NCI-H2196 (cell line): ENCODE measurements at regions not wholly inside any gene's neighbourhood (a gene's known extent, or its start where the extent isn't known, plus 50 kb on each side); places are given as distances from the start of the nearest gene placed in this dataset.

Source experiments
- DNase-seq: peaks from one replicate; lab custom pipeline; 2025; ENCODE audit not compliant: unreplicated experiment; lab: John Stamatoyannopoulos, UW

DNA sequence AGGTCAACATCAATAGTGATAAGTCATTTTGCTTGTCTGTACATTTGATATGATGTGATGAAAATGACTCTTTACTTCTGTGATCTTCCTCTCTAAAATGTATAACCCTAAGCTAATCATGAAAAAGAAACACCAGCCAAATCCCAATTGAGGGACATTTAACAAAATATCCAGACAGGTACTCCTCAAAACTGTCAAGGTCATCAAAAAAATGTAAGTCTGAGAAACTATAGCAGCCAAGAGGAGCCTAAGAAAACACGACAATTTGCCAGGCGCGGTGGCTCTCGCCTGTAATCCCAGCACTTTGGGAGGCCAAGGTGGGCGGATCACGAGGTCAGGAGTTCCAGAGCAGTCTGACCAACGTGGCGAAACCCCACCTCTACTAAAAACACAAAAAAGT is 708.5 kb upstream of the ID4 start:
- no peak for DNase-seq

DNA sequence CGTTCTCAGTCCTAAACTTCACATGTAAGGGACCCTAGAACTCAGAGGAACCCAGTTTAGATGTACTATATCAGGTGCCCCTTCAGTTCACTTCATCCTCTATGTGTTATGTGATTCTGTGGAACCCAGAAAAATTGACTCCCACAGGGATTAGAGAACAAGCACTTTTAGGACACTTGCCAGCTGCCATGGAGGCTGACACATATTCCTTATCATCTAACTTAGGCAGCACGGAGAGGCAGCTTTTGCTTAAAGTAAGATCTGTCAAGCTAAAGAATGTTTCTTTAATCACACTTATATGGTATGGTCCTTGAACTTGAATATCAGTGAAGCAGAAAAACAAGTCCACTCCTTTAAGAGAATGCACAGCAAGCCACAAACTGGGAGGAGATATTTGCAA is 701.5 kb upstream of the ID4 start:
- DNase-seq, result no peak

DNA sequence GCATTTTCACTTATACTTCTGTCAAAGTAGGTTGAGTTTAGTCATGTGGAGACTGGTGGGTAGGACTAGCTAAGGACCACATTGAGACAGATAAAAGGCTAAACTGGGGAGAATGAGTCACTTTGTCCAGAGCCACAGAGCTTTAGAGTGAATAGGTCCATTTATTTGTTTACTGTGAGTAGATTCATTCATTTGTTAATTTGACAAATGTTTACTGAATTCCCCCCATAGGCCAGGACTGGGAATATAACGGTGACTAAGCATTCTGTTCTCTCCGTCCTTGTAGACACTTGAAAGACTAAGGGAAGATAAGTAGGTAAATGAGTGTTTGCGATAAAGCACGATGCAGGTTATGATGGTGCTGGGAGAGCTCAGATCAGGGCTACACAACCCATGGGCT is 699.7 kb upstream of the ID4 start:
- no peak for DNase-seq

- DNase-seq, result no peak
Measured at GRCh38 chr6:19142275-19142674, 694.9 kb upstream of the ID4 start.

GRCh38 chr6:19150307-19150706 is 686.9 kb upstream of the ID4 start:
- DNase-seq, result no peak

GRCh38 chr6:19153270-19153980 is 683.7 kb upstream of the ID4 start:
- DNase-seq, result no peak

- no peak for DNase-seq
Measured at GRCh38 chr6:19153981-19154295, 683.2 kb upstream of the ID4 start.

DNA sequence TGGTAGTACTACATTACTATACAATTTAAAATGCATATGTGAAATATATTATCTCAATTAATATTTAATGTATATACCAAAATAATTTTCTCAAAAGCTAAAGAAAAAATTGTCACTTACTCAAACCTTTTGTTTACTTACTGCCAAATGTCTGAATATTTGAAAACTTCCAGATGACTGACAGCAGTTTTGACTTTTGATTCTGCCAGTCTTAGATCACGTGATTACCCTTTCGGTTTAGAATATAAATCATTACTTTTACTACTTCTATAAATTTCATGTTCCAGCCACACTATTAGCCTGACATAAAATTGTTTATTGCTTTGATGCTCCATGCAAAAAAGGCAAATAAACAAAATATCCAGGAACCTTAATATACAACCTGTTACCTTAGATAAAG is 680.7 kb upstream of the ID4 start:
- no peak for DNase-seq

DNA sequence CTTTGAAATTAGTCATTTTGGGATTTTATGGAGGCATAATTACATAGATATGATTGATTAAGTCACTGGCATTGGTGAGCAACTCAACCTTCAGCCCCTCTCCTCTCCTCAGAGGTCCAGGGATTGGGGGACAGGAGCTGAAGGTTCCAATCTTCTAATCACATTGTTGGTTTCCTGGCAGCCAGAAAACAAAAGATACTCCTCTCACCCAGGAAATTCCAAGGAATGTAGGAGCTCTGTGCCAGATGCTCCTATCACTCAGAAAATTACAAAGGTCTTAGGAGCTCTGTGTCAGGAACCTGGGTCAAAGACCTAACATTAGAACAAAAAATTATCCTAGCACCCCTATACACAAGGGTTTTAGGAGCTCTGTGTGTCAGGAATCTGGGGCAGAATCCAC is 679.7 kb upstream of the ID4 start:
- DNase-seq, result no peak

DNA sequence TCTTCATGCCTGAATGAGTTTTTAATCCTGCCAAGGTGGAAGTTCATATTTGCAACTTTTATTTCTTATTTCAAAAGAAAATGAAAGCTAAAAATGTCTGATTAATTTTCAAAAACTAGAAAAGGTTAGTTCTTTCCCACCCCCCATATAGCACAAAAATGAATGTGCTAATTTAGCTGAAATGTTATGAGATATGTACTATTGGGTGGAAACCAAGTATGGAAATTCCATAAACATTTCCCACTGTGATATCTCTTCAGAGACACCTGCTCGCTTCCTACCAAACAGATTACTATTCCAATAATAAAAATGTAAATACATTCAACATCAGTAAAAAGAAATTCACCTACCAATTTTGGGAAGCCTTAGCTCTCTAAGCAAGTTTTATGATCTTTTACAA is 678.6 kb upstream of the ID4 start:
- no peak for DNase-seq

DNA sequence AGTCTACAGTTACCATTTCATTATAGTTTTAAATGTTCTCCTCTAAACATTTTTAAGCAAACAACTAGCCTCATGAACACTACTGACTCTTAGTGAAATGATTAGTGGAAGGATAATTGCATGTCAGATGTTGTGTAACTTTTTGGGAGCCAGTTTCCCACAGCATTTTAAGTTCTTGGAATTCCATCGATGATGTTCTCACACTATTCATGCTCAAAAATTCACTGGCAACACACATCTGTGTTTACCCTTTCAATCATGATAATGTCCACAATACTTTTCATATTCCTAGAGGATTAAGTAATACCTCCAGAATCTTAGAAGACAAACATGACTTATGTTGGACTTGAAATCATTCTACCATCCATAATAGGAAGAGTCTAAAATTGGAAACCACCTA is 678.1 kb upstream of the ID4 start:
- no peak for DNase-seq

DNA sequence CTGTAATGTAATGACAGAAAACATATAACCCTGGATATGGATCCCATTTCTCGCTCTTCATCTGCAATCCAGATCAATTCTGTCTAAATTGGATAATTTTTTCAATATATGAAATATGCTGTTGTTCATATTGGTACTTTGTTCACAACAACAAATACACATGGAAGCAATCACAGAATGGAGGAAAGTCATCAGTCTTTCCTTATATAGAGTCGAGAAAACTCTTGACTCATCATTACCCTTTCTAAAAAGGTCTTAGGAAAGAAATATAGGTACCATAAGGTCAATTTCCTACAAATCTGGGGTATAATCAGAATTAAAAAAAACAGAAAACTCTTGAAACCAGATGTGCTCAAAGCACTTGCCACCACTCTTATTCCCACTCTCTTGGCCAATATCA is 677.6 kb upstream of the ID4 start:
- no peak for DNase-seq

GRCh38 chr6:19160081-19160730 is 677.0 kb upstream of the ID4 start:
- no peak for DNase-seq

- DNase-seq, result no peak
Measured at GRCh38 chr6:19167251-19167650, 669.9 kb upstream of the ID4 start.

DNA sequence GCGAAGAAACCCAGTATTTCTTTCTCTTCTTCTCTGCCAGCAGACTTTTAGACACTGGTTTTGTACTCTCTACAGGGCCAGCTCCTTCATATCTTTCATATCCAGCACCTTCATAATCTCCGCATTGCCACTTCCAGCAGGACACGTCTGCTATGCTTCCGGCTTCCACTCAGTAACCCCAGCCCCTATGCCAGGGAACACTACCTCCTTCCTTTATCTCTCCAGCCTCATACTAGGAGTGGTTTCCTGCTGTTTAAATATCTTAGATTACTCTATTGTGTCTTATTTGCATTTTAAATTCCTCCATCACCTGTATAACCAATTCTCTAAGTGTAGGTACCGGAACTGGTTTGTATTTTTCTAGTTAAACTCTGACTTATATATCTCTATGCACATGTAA is 667.8 kb upstream of the ID4 start:
- no peak for DNase-seq

GRCh38 chr6:19175023-19175422 is 662.1 kb upstream of the ID4 start:
- DNase-seq, result no peak

- DNase-seq, result no peak
Measured at GRCh38 chr6:19180348-19181072, 656.7 kb upstream of the ID4 start.

- no peak for DNase-seq
Measured at GRCh38 chr6:19181211-19181610, 656.0 kb upstream of the ID4 start.

GRCh38 chr6:19193624-19194023 is 643.5 kb upstream of the ID4 start:
- DNase-seq, result no peak

DNA sequence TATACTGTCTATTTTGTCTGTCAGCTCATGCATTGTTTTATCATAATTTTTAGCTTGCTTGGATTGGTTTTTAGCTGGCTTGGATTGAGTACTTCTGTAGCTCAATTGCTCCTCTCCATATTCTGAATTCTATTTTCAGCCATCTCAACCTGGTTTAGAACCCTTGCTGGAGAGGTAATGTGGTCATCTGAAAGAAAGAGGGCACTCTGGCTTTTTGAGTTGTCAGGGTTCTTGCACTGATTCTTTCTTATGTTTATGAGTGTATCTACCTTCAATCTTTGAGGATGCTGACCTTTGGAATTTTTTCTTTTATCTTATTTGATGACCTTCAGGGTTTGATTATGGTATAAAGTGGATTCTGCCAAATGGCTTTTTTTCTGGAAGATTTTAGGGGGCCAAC is 632.7 kb upstream of the ID4 start:
- no peak for DNase-seq

DNA sequence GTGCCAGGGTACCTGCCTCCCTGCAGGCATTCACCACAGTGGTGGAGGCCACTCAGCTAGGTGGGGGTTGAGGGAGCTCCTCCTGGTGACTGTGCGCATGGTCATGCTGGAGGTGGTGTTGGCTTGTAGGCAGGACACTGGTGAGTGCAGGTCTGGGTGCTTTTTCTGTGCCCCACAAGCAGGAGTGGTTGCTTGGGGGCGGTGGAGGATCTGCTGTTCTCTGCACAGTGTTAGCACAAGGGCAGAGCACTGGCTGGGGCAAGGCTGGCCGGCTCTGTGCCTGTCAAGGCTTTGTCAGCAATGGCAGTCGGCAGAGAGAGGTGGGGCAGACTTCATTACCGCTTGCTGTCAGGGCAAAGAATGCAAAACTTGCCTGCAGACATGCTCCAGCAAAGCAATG is 632.1 kb upstream of the ID4 start:
- DNase-seq, result no peak

DNA sequence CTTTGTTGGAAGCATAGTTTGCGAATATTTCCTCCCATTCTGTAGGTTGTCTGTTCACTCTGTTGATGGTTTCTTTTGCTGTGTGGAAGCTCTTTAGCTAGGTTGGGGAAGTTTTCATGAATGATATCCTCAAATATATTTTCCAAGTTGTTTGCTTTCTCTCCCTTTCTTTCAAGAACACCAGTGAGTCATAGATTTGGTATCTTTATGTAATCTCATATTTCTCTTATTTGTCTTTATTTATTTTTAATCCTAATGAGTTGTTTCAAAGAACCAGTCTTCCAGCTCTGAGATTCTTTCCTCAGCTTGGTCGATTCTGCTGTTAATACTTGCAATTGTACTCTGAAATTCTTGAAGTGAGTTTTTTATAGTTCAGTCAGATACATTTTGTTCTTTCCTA is 628.0 kb upstream of the ID4 start:
- no peak for DNase-seq
